ENCODE measurements at regions not wholly inside any gene's neighbourhood (a gene's known extent, or its start where the extent isn't known, plus 50 kb on each side); places are given as distances from the start of the nearest gene placed in this dataset.

DNA sequence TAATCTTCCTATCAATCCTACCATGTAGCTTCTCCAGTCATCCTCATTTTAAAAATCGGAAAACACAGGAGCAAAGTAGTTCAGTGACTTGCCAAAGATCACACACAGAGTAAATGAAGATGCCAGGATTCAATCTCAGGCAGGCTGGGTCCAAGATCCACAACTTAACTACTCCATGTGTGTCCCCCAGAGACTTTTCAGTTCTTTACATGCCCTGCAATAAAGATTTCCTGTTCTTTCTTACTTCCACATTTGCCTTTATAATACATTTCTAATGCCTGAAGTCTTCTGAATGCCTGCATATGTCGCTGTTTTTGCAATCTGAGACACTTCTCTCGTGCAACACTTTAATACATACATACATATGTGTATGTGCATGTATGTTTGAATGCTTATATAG, 121.7 kb upstream of the MARCKS start:
- TF ChIP-seq CTCF (IDR thresholded peaks at IDR 0.05; ENCODE audit: insufficient read depth, low read depth, low read length), result no peak
- no peak overlapping the region for H3K4me3 ChIP-seq (ENCODE audit: low read depth, low read length)
- no peak for DNase-seq (ENCODE audit: low read depth)

DNA sequence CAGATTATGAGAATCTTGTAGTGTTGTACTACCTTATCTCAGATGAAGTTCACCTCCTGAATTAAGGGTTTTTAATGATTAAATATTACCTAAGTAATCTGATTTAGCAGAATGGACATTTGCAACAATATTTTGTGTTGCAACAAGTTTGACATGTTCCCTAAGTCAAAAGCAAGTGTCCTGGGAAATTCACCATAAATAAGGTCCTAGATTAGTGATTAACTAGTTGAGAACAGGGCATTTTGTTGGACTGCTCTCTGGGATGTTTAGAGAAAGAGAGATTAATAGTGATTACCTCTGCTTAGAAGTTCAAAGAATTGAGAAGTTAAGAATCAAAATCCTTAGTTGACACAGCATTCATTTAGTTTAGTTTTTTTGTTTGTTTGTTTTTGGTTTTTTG, 120.2 kb upstream of the MARCKS start:
- TF ChIP-seq CTCF (IDR thresholded peaks at IDR 0.05; ENCODE audit: insufficient read depth, low read depth, low read length), result no peak
- H3K4me3 ChIP-seq (ENCODE audit: low read depth, low read length), result no peak overlapping the region
- DNase-seq (ENCODE audit: low read depth), result no peak

GRCh38 chr6:113739041-113739655, 118.0 kb upstream of the MARCKS start:
- no peak for TF ChIP-seq CTCF (IDR thresholded peaks at IDR 0.05; ENCODE audit: insufficient read depth, low read depth, low read length)
- H3K4me3 ChIP-seq (ENCODE audit: low read depth, low read length), result no peak overlapping the region
- DNase-seq (ENCODE audit: low read depth), result no peak

DNA sequence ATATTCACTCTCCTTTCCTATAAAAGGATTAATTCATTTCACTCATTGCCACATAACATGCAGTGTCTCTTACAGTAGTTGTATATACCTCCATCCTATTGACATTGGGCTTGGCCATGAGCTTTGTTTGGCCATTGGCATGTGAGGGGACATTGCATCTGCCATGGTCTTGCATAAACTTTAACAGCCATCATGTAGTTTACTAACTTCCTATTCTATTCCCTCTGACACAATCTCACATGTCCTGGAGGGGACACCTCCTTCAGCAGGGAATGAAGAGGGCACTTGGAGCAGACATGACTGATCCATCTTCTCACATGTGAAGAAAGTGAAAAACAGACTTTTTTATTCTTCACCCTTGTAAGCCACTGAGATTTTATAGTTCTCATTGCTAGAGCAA, 115.5 kb upstream of the MARCKS start:
- no peak overlapping the region for H3K4me3 ChIP-seq (ENCODE audit: low read depth, low read length)
- TF ChIP-seq CTCF (IDR thresholded peaks at IDR 0.05; ENCODE audit: insufficient read depth, low read depth, low read length), result no peak
- DNase-seq (ENCODE audit: low read depth), result no peak

- no peak overlapping the region for H3K4me3 ChIP-seq (ENCODE audit: low read depth, low read length)
- no peak for TF ChIP-seq CTCF (IDR thresholded peaks at IDR 0.05; ENCODE audit: insufficient read depth, low read depth, low read length)
- DNase-seq (ENCODE audit: low read depth), result no peak
Measured at GRCh38 chr6:113742342-113742741, 114.8 kb upstream of the MARCKS start.

- no peak for DNase-seq (ENCODE audit: low read depth)
- no peak for TF ChIP-seq CTCF (IDR thresholded peaks at IDR 0.05; ENCODE audit: insufficient read depth, low read depth, low read length)
- no peak overlapping the region for H3K4me3 ChIP-seq (ENCODE audit: low read depth, low read length)
Measured at GRCh38 chr6:113744861-113745260, 112.3 kb upstream of the MARCKS start.

All from fibroblast of villous mesenchyme (primary cell).